ENCODE measurements at regions not wholly inside any gene's neighbourhood (a gene's known extent, or its start where the extent isn't known, plus 50 kb on each side); places are given as distances from the start of the nearest gene placed in this dataset.

GRCh38 chr5:173557123-173557903, 59.1 kb downstream of the BOD1 start:
- H3K36me3 ChIP-seq (ENCODE audit: control insufficient read depth, insufficient read depth, low read length) = no peaks in the 10 kb centered on the region
- H3K27ac ChIP-seq (ENCODE audit: low read length) = no peak overlapping the region
- H3K4me3 ChIP-seq (ENCODE audit: low read length) = no peak overlapping the region
- no peaks in the 10 kb centered on the region for H3K9me3 ChIP-seq (ENCODE audit: control insufficient read depth, insufficient read depth, low read length)
- WGBS (ENCODE audit: insufficient coverage, insufficient read length) = no CpG with 5 or more reads among the region's 12 CpGs
- peaks cover 2% of the 10 kb centered on the region; the same call in 1 of the 2 replicates for H3K4me1 ChIP-seq (ENCODE audit: control insufficient read depth, insufficient read depth, low read length)
- DNase-seq (ENCODE audit: low read depth, low spot score) = no peak
- no peaks in the 10 kb centered on the region for H3K27me3 ChIP-seq (ENCODE audit: control insufficient read depth, insufficient read depth, low read length)

- H3K9me3 ChIP-seq (ENCODE audit: control insufficient read depth, insufficient read depth, low read length) = no peaks in the 10 kb centered on the region
- H3K4me1 ChIP-seq (ENCODE audit: control insufficient read depth, insufficient read depth, low read length) = peaks cover 2% of the 10 kb centered on the region; the same call in 1 of the 2 replicates
- H3K27ac ChIP-seq (ENCODE audit: low read length) = no peak overlapping the region
- H3K4me3 ChIP-seq (ENCODE audit: low read length) = no peak overlapping the region
- no peak for DNase-seq (ENCODE audit: low read depth, low spot score)
- no peaks in the 10 kb centered on the region for H3K27me3 ChIP-seq (ENCODE audit: control insufficient read depth, insufficient read depth, low read length)
- H3K36me3 ChIP-seq (ENCODE audit: control insufficient read depth, insufficient read depth, low read length) = no peaks in the 10 kb centered on the region
- WGBS (ENCODE audit: insufficient coverage, insufficient read length) = no CpG with 5 or more reads among the region's 8 CpGs
Observed at GRCh38 chr5:173556142-173557028, 60.1 kb downstream of the BOD1 start.

GRCh38 chr5:173554989-173555705, 61.3 kb downstream of the BOD1 start:
- Histone ChIP-seq H3K9me3 (ENCODE audit: control insufficient read depth, insufficient read depth, low read length) (no peaks in the 10 kb centered on the region), H3K27me3 (ENCODE audit: control insufficient read depth, insufficient read depth, low read length) (no peaks in the 10 kb centered on the region), H3K4me1 (ENCODE audit: control insufficient read depth, insufficient read depth, low read length) (peaks cover 2% of the 10 kb centered on the region; the same call in 1 of the 2 replicates), H3K27ac (ENCODE audit: low read length) (no peak overlapping the region), H3K4me3 (ENCODE audit: low read length) (no peak overlapping the region), H3K36me3 (ENCODE audit: control insufficient read depth, insufficient read depth, low read length) (no peaks in the 10 kb centered on the region)
- WGBS (ENCODE audit: insufficient coverage, insufficient read length) = no CpG with 5 or more reads among the region's 30 CpGs
- no peak for DNase-seq (ENCODE audit: low read depth, low spot score)

GRCh38 chr5:173554038-173554955, 62.2 kb downstream of the BOD1 start:
- no peaks in the 10 kb centered on the region for H3K27me3 ChIP-seq (ENCODE audit: control insufficient read depth, insufficient read depth, low read length)
- H3K4me1 ChIP-seq (ENCODE audit: control insufficient read depth, insufficient read depth, low read length) = peaks cover 2% of the 10 kb centered on the region; the same call in 1 of the 2 replicates
- H3K27ac ChIP-seq (ENCODE audit: low read length) = no peak overlapping the region
- H3K9me3 ChIP-seq (ENCODE audit: control insufficient read depth, insufficient read depth, low read length) = no peaks in the 10 kb centered on the region
- no peak for DNase-seq (ENCODE audit: low read depth, low spot score)
- WGBS (ENCODE audit: insufficient coverage, insufficient read length) = no CpG with 5 or more reads among the region's 12 CpGs
- no peaks in the 10 kb centered on the region for H3K36me3 ChIP-seq (ENCODE audit: control insufficient read depth, insufficient read depth, low read length)
- H3K4me3 ChIP-seq (ENCODE audit: low read length) = no peak overlapping the region

- WGBS (ENCODE audit: insufficient coverage, insufficient read length) = no CpG with 5 or more reads among the region's 6 CpGs
- no peaks in the 10 kb centered on the region for H3K4me1 ChIP-seq (ENCODE audit: control insufficient read depth, insufficient read depth, low read length)
- H3K9me3 ChIP-seq (ENCODE audit: control insufficient read depth, insufficient read depth, low read length) = no peaks in the 10 kb centered on the region
- no peak for DNase-seq (ENCODE audit: low read depth, low spot score)
- H3K27ac ChIP-seq (ENCODE audit: low read length) = no peak overlapping the region
- no peaks in the 10 kb centered on the region for H3K27me3 ChIP-seq (ENCODE audit: control insufficient read depth, insufficient read depth, low read length)
- H3K4me3 ChIP-seq (ENCODE audit: low read length) = no peak overlapping the region
- no peaks in the 10 kb centered on the region for H3K36me3 ChIP-seq (ENCODE audit: control insufficient read depth, insufficient read depth, low read length)
Observed at GRCh38 chr5:173550641-173551040, 65.8 kb downstream of the BOD1 start.

GRCh38 chr5:173549644-173550043, 66.8 kb downstream of the BOD1 start:
- DNase-seq (ENCODE audit: low read depth, low spot score) = no peak
- H3K27me3 ChIP-seq (ENCODE audit: control insufficient read depth, insufficient read depth, low read length) = no peaks in the 10 kb centered on the region
- WGBS (ENCODE audit: insufficient coverage, insufficient read length) = no CpG with 5 or more reads among the region's 3 CpGs
- no peaks in the 10 kb centered on the region for H3K4me1 ChIP-seq (ENCODE audit: control insufficient read depth, insufficient read depth, low read length)
- H3K4me3 ChIP-seq (ENCODE audit: low read length) = no peak overlapping the region
- no peaks in the 10 kb centered on the region for H3K36me3 ChIP-seq (ENCODE audit: control insufficient read depth, insufficient read depth, low read length)
- H3K27ac ChIP-seq (ENCODE audit: low read length) = no peak overlapping the region
- H3K9me3 ChIP-seq (ENCODE audit: control insufficient read depth, insufficient read depth, low read length) = no peaks in the 10 kb centered on the region

- Histone ChIP-seq H3K27me3 (ENCODE audit: control insufficient read depth, insufficient read depth, low read length) (no peaks in the 10 kb centered on the region), H3K4me3 (ENCODE audit: low read length) (no peak overlapping the region), H3K27ac (ENCODE audit: low read length) (no peak overlapping the region), H3K9me3 (ENCODE audit: control insufficient read depth, insufficient read depth, low read length) (no peaks in the 10 kb centered on the region), H3K36me3 (ENCODE audit: control insufficient read depth, insufficient read depth, low read length) (no peaks in the 10 kb centered on the region), H3K4me1 (ENCODE audit: control insufficient read depth, insufficient read depth, low read length) (no peaks in the 10 kb centered on the region)
- DNase-seq (ENCODE audit: low read depth, low spot score) = no peak
- no CpG with 5 or more reads among the region's 3 CpGs for WGBS (ENCODE audit: insufficient coverage, insufficient read length)
Observed at GRCh38 chr5:173547579-173547978, 68.9 kb downstream of the BOD1 start.

- Histone ChIP-seq H3K36me3 (ENCODE audit: control insufficient read depth, insufficient read depth, low read length) (no peaks in the 10 kb centered on the region), H3K4me3 (ENCODE audit: low read length) (no peak overlapping the region), H3K9me3 (ENCODE audit: control insufficient read depth, insufficient read depth, low read length) (no peaks in the 10 kb centered on the region), H3K27ac (ENCODE audit: low read length) (no peak overlapping the region), H3K27me3 (ENCODE audit: control insufficient read depth, insufficient read depth, low read length) (no peaks in the 10 kb centered on the region), H3K4me1 (ENCODE audit: control insufficient read depth, insufficient read depth, low read length) (no peaks in the 10 kb centered on the region)
- WGBS (ENCODE audit: insufficient coverage, insufficient read length) = no CpG with 5 or more reads among the region's 9 CpGs
- DNase-seq (ENCODE audit: low read depth, low spot score) = no peak
Observed at GRCh38 chr5:173542964-173543363, 73.5 kb downstream of the BOD1 start.

GRCh38 chr5:173542159-173542558, 74.3 kb downstream of the BOD1 start:
- Histone ChIP-seq H3K4me3 (ENCODE audit: low read length) (no peak overlapping the region), H3K4me1 (ENCODE audit: control insufficient read depth, insufficient read depth, low read length) (no peaks in the 10 kb centered on the region), H3K9me3 (ENCODE audit: control insufficient read depth, insufficient read depth, low read length) (no peaks in the 10 kb centered on the region), H3K27ac (ENCODE audit: low read length) (no peak overlapping the region), H3K36me3 (ENCODE audit: control insufficient read depth, insufficient read depth, low read length) (no peaks in the 10 kb centered on the region), H3K27me3 (ENCODE audit: control insufficient read depth, insufficient read depth, low read length) (no peaks in the 10 kb centered on the region)
- DNase-seq (ENCODE audit: low read depth, low spot score) = no peak
- WGBS (ENCODE audit: insufficient coverage, insufficient read length) = no CpG with 5 or more reads among the region's 4 CpGs
